Islet of Langerhans (tissue), 1 donor: ENCODE measurements at regions not wholly inside any gene's neighbourhood (a gene's known extent, or its start where the extent isn't known, plus 50 kb on each side); places are given as distances from the start of the nearest gene placed in this dataset.
"Not testable (repeated sequence)": the region's sequence is repeated elsewhere in the genome, so short reads cannot be mapped to it uniquely, and the experiment has no call there.

Experiments
- FAIRE-seq: peaks from one replicate; lab custom pipeline; 2011; peaks lifted over from hg19 to GRCh38; lab: Jason Lieb, UNC

- no peak for FAIRE-seq
Measured at GRCh38 chr5:138702166-138703077, 50.8 kb upstream of the CTNNA1 start.

DNA sequence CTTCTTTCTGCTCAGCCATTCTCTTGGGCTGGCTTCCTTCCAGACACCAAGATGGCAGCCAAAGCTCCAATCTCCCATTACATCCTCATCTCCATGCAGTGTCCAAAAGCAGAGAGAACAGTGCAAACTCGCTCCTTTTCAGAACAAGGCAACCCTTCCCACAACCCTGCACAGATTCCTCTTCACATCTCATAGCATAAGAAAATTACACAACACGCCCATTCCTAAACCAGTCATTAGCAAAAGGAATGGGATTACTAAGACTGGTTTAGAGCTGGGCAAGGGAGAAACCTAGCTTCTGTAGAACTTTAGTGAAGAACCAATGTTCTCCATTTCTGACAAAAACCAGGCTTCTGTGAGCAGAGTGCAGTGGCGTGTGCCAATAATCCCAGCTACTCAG is 51.5 kb upstream of the CTNNA1 start:
- no peak for FAIRE-seq

- FAIRE-seq: no peak
Measured at GRCh38 chr5:138700581-138701362, 52.5 kb upstream of the CTNNA1 start.

DNA sequence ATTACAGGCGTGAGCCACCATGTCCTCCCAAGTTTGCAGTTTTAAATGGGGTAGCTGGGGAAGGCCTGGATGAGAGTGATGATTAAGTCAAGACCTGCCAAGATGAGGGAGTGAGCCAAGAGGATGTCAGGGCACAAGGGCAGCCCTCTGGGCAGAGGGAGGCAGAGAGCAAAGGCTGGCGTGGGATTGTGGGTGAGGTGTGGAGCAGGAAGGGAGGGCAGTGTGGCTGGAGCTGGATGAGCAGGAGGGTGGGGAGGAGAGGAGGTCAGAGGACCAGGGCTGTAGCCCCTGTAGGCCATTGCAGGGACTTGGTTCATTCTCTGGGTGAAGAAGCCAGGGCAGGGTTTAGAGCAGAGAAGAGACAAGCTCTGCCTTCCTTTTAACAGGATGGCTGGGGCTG is 53.7 kb upstream of the CTNNA1 start:
- FAIRE-seq: no peak

DNA sequence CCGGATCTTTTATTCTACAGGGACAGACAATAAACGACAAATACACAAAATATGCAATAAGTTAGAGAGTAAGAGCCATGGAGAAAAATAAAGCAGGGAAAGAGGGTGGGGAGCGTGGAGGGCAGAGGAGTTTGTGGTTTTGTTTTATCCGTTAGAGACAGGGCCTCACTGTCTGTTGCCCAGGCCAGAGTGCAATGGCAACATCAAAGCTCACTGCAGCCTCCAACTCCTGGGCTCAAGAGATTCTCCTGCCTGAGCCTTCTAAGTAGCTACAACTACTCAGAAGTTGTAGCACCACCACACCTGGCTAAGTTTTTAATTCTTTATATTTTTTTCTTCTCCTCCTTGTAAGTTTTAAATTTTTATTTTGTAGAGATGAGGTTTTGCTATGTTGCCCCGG is 54.5 kb upstream of the CTNNA1 start:
- FAIRE-seq: no peak

- no peak for FAIRE-seq
Measured at GRCh38 chr5:138697720-138698360, 55.4 kb upstream of the CTNNA1 start.

- no peak for FAIRE-seq
Measured at GRCh38 chr5:138696501-138696900, 56.7 kb upstream of the CTNNA1 start.

DNA sequence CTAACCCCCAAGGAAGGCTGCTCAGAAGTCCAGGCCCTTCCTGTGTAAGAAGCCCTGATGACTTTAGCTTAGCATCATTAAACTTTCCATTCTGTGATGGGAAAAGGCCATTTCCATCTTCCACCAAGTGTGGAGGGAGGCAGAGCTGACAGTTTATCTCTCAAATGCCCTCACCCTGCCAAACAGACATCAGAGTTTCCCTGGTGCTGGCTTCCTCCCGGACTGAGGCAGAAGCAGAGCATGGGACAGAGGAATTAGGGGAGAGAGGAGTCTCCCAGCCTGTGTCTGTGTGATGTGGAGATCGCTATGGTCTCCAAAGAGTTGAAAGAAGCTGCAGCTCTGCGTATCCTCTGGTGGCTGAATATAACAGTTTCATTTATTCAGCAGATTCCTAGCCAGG is 57.4 kb upstream of the CTNNA1 start:
- no peak for FAIRE-seq

DNA sequence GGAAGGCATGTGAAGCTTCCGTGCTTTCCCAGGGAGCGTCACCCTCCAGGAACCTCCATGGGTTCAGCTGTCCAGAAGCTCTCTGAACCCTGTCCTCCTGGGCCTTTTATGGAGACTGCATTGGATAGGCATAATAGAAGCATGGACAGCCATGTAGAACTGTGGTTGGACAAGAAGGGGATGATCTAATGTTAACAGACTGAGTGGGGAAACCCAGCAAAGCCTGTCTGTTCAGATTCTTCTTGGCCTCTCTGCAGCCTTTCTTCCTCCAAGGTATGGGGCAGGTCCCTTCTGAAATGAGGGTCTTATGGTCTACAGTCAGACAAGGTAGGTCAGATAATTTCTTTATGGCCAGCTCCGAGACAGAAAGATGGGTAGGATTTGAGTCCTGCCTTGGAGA is 59.1 kb upstream of the CTNNA1 start:
- FAIRE-seq: no peak

GRCh38 chr5:138692370-138692769 is 60.9 kb upstream of the CTNNA1 start:
- FAIRE-seq: no peak

GRCh38 chr5:138686668-138687067 is 66.6 kb upstream of the CTNNA1 start:
- FAIRE-seq: no peak

- FAIRE-seq: no peak
Measured at GRCh38 chr5:138685193-138685745, 68.0 kb upstream of the CTNNA1 start.

DNA sequence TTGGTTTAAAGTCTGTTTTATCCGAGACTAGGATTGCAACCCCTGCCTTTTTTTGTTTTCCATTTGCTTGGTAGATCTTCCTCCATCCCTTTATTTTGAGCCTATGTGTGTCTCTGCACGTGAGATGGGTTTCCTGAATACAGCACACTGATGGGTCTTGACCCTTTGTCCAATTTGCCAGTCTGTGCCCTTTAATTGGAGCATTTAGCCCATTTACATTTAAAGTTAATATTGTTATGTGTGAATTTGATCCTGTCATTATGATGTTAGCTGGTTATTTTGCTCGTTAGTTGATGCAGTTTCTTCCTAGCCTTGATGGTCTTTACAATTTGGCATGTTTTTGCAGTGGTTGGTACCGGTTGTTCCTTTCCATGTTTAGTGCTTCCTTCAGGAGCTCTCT is 70.8 kb upstream of the CTNNA1 start:
- not testable (repeated sequence) for FAIRE-seq

- FAIRE-seq: not testable (repeated sequence)
Measured at GRCh38 chr5:138678826-138679225, 74.4 kb upstream of the CTNNA1 start.

DNA sequence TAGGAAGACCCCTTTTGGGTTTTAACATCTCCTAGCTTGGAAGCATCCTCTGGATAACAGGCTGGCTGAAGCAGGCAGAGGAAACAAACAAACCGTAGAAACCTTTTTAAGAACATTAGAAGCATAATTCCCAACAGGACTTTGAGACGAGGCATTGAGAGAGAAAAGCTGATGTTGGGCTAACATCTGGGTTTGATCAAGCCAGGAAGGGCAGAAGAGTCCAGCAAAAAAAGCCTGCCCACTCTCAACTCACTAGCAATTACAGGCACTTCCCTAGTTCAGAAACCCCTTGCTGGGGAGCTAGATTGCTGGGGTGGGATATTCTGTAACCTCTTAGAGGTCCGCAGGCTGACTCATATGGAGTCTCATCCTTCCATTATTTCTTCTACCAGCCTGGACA is 75.4 kb upstream of the CTNNA1 start:
- no peak for FAIRE-seq

DNA sequence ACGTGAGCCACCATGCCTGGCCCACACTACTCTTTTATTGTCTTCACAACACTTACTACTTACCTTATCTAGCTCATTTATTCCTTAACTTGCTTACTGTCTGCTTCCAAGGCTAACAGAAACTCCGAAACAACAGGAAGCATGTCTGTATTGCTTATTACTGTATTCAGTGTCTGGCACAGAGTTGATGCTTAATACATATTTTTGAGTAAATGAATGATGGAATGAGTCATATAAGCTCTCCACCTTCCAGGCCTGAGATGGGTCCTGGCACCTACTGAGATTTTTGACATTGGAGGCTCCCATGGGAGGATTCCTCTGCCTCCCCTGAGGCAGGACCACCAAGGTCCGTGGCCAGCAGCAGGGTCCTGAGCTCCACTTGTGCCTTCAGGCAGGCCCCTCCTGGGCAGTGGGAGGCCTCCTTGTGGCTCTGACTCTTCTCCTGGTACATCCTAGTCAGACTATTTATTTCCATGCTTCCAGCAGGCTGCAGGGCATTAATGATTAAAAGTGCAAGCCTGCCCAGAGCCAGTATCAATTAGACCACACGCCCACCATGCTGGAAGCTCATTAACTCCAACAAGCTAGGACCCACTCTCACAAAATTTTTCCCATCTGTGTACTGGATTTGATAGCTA is 76.5 kb upstream of the CTNNA1 start:
- FAIRE-seq: no peak

DNA sequence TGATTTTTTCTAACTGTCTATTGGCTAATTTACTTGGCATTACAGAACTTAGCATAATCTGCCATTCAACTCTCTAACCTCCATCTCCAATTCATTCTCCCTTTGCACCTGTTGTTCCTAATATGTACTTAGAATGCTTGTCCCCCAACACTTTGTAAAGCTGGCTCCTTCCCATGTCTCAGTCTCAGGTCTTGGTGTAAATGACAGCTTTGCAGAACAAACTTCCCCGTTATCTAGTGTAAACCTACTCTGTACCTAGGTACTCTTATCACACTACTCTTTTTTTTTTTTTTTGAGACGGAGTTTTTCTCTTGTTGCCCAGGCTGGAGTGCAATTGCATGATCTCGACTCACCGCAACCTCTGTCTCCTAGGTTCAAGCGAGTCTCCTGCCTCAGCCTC is 77.2 kb upstream of the CTNNA1 start:
- no peak for FAIRE-seq

GRCh38 chr5:138668451-138669380 is 84.5 kb upstream of the CTNNA1 start:
- no peak for FAIRE-seq

DNA sequence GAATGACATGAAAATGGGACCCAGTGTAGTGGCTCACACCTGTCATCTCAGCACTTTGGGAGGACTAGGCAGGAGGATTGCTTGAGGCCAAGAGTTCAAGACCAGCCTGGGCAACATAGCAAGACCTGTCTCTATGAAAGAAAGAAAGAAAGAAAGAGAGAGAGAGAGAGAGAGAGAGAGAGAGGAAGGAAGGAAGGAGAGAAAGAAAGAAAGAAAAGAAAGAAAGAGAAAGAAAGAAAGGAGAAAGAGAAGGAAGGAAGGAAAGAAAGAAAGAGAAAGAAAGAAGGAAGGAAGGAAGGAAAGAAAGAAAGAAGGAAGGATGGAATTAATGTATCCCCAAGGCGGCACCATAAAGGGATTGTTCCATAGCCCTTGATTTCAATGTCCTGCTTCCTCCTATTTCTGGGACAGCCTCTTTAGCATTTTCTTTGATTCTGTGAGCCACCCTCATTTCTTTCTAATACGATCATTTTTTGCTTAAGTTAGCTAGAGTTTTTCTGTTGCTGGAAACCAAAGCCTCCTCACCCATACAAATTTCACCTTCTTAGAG is 85.4 kb upstream of the CTNNA1 start:
- not testable (repeated sequence) for FAIRE-seq

DNA sequence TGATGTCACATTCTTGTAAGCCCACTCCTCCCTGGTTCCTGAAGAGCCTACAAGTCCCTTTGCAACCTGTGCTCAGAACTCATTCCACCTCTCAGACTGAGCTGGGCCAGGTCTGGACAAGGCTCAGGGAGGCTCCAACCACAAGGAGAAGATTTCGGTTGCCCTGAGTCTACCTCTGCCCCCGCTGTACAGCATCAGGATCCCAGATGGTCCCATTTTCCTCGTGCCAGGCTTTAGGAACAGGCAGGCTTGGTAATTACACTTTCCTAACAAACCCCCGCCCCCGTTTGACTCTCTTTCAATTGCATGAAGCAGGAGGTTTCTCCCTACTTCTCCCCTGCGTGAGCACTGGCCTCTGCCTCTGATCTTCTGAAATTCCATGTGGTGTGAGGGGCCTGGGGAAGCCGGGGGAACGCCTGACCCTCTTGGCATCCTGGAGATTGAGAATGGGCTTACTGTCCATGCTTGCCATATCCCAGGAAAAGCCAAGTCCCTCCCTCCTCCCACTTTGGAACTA is 86.9 kb upstream of the CTNNA1 start:
- no peak for FAIRE-seq
